Skin of body (tissue), 1 donor: ENCODE measurements at regions not wholly inside any gene's neighbourhood (a gene's known extent, or its start where the extent isn't known, plus 50 kb on each side); places are given as distances from the start of the nearest gene placed in this dataset.

Experiments used
- DNase-seq: peaks from one replicate; lab custom pipeline; 2025; lab: John Stamatoyannopoulos, UW

- no peak for DNase-seq
These were observed 58.1 kb upstream of the IL2 start for GRCh38 chr4:122514671-122515070.

DNA sequence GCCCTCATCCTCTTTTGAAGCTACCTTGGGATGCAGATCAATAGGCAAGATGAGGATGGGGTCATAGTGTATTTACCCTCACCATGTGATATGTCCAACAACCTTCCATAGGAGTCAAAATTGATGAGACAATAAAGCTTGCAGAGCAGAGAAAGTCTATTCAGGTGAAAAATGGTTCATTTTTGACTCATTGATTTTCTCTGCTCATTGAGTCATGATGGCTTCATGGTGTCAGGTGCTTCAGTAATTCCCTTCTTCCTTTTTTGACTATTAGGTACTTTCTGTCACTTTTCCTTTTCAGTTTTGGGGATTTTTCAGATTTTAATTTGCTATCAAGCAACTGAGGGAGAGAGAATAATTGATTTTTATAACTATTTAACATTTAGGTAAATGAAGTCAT, 55.9 kb upstream of the IL2 start:
- no peak for DNase-seq

DNA sequence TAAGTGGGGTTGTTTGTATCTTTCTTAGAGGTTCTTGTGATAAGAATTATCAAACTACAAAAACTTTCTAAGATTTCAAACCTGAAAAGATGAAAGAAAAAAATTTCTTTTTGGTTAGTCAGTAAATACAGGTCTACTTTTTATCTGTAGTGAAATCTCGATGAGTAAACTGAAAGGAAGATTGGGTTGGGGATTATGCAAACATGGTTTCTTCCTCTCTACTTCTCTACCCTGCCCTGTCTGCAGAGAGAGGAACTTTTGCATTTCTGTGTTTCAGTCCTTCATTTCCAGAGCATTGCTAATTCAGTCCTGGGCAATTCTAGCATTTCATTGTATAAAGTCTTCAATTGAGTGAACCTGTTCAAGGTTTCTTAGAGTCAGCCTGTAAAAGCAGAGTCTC, 51.6 kb upstream of the IL2 start:
- no peak for DNase-seq
